WTC11 (cell line): ENCODE measurements at regions not wholly inside any gene's neighbourhood (a gene's known extent, or its start where the extent isn't known, plus 50 kb on each side); places are given as distances from the start of the nearest gene placed in this dataset.

Experiments
- TCF7 ChIP-seq: sonication (generic); formaldehyde crosslinking; IDR thresholded peaks from 2 replicates; pipeline ENCODE4 v1.8.0; 2022; ENCODE audit warnings: mild to moderate bottlenecking, low read depth, missing genetic modification reagents, moderate library complexity
- TF ChIP-seq, protein P1 (sequence below): fragments of 200-600 bp; IDR thresholded peaks from 2 replicates; pipeline ENCODE4 v1.8.0; 2022; ENCODE audit warnings: antibody characterized with exemption

DNA sequence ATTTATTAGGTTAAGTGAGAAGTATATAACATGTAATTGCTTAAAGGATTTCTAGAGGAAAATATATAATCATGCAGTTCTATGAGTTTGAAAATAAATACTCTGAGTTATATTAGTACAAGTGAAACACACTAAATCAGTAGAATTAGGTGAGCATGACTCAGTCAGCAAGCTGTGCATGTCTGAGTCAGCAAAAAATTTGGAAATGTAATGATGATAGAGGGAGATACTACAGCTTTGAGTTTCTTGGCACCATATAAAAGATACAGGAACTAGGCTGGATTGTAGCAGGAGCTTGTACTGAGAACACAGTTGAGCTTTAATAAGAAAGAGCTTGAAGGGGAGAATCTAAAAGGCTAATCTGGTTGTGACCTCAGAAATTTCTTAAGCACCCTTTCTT lies 1224.6 kb downstream of the CDH8 start:
- TF ChIP-seq, protein P1, sequence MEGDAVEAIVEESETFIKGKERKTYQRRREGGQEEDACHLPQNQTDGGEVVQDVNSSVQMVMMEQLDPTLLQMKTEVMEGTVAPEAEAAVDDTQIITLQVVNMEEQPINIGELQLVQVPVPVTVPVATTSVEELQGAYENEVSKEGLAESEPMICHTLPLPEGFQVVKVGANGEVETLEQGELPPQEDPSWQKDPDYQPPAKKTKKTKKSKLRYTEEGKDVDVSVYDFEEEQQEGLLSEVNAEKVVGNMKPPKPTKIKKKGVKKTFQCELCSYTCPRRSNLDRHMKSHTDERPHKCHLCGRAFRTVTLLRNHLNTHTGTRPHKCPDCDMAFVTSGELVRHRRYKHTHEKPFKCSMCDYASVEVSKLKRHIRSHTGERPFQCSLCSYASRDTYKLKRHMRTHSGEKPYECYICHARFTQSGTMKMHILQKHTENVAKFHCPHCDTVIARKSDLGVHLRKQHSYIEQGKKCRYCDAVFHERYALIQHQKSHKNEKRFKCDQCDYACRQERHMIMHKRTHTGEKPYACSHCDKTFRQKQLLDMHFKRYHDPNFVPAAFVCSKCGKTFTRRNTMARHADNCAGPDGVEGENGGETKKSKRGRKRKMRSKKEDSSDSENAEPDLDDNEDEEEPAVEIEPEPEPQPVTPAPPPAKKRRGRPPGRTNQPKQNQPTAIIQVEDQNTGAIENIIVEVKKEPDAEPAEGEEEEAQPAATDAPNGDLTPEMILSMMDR = no peak
- TF ChIP-seq TCF7 = no peak
